ENCODE measurements at regions not wholly inside any gene's neighbourhood (a gene's known extent, or its start where the extent isn't known, plus 50 kb on each side); places are given as distances from the start of the nearest gene placed in this dataset.
"Not testable (repeated sequence)": the region's sequence is repeated elsewhere in the genome, so short reads cannot be mapped to it uniquely, and the experiment has no call there.

DNA sequence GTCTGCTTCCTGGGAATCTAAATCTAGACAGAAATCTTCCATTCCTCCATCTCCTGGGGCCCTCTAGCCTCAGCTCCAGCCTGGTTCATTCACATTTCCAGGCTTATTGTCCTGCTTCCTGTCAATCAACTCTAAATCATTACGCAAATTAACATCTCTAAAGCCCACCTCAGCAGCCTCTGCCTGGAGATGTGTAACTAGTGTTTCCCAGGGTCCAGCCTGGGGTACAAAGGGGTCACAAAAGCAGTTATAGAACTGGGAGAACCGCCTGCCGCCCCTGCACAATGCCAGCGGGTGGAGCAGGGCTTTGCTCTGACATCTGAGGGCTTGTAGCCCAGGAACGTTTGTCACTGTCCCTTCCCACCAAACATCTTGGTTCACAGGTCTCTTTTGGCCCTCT is 373.5 kb downstream of the RRAGC start:
- no peak for DNase-seq (ENCODE audit: low read depth)
- H3K4me3 ChIP-seq (ENCODE audit: low read length), result no peak overlapping the region
- no peak for TF ChIP-seq CTCF (IDR thresholded peaks at IDR 0.05; ENCODE audit: insufficient read depth, low read depth, low read length, missing control alignments)

DNA sequence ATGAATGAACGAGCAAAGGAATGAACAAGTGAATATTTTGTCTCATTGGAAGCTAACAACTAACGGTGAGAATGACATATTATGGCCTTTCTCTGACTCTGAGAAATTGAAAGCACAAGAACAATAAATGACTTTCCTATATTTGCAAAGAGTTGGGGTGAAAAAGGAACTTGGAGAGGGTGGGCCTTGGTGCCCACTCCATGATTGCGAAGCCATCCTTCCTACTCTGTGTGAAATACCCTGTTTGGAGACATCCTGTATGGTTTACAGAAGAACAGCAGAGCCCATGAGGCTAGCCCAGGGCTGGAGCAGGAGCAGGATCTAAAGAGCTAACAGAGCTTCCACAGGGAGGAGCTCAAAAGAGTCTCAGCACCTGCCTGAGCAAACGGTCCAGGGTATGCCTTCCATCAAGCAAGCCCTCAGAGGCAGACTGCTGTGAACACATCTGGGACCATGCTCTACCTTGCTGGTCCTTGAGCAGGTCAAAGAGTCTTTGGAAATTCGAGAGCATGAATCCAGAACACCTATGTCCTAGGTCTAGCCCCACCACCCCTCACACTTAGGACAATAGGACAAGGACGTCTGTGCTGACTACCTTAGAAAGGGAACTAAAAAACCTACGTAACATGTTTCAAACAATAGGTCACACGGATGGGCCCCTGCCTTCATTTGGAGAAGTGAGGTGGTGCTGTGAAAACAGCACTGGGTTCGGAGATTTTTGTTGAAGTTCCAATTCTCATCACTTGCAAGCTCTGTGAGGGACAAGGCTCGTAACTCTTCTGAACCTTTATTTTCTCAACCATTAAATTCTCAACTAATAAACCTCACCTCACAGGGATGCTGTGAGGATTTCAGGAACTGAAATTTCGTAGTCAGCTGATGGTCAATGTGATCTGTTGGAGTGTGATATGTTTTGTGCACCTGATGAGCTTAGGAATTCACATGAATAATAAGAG is 377.4 kb downstream of the RRAGC start:
- H3K4me3 ChIP-seq (ENCODE audit: low read length), result no peak overlapping the region
- DNase-seq (ENCODE audit: low read depth), result no peak
- no peak for TF ChIP-seq CTCF (IDR thresholded peaks at IDR 0.05; ENCODE audit: insufficient read depth, low read depth, low read length, missing control alignments)

- not testable (repeated sequence) for H3K4me3 ChIP-seq (ENCODE audit: low read length); DNase-seq (ENCODE audit: low read depth)
Observed at GRCh38 chr1:38479662-38480061, 379.9 kb downstream of the RRAGC start.

DNA sequence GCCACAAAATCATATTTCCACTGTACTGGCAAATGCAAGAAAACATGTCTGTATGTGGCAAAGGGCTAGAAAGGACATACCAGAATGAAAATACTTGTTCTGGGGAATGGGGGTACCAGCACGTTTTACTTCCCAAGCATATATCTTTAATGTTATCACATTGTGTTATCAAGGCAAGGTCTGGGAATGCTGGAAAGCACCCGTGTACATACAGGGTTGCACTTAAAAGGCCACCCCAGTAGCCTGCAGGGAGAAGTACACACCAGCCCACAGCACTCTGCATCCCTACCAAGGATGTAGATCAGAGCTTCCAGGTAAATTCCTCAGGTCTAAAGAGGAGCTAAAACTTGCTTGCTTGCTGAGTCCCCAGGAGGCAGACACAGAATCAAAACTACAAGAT is 381.8 kb downstream of the RRAGC start:
- DNase-seq (ENCODE audit: low read depth), result no peak
- TF ChIP-seq CTCF (IDR thresholded peaks at IDR 0.05; ENCODE audit: insufficient read depth, low read depth, low read length, missing control alignments), result no peak
- no peak overlapping the region for H3K4me3 ChIP-seq (ENCODE audit: low read length)

DNA sequence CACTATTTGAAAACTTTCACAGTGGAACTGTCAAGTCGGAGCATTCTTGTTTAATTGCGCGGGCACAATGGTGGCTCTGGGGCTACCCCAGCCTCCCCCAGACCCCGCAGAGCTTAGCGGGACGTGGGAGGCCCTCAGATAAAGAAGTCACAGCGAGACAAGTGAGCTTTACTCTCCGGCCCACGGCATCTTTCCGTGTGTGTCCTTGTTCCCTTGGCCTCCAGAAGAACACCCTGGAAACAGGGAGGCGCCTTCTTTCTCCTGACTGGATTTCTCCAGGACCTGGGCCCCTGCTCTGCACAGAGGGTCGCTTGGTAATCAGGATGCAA is 382.8 kb downstream of the RRAGC start:
- TF ChIP-seq CTCF (IDR thresholded peaks at IDR 0.05; ENCODE audit: insufficient read depth, low read depth, low read length, missing control alignments), result no peak
- DNase-seq (ENCODE audit: low read depth), result no peak
- H3K4me3 ChIP-seq (ENCODE audit: low read length), result no peak overlapping the region

DNA sequence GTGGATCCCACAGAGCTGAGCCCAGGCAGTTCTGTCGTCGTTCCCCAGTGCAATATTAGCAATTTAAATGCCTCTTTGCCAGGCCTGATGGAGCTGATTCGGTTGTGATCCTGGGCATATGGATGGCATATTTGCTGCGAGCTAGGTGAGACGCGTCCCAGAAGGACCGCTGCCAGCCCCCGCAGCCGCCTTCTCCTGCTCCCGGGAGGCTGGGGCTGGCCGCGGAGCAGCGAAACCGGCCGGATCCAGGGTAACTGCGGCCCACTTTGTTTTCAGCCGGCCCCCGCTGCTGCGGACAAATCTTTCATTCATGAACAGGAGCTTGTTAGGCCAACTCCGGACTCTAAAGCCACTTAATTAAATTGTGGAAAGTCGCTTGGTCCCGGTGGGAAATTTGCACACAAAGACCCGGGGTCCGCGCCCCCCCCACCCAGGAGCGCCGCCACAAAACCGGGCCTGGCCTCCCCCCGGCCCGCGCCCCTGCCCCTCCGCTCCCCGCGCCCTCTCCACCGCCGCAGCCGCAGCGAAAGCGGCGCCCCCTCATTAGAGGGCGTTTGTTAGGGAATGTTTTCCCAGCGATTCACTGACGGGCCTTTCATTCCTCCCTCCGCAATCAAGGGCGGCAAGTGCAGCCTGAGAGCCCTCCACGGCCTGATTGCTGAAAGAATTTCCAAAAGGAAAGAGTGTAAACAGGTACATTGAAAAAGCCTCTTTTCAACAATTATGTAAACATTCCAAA is 383.3 kb downstream of the RRAGC start:
- DNase-seq (ENCODE audit: low read depth), result no peak
- no peak for TF ChIP-seq CTCF (IDR thresholded peaks at IDR 0.05; ENCODE audit: insufficient read depth, low read depth, low read length, missing control alignments)
- no peak overlapping the region for H3K4me3 ChIP-seq (ENCODE audit: low read length)

DNA sequence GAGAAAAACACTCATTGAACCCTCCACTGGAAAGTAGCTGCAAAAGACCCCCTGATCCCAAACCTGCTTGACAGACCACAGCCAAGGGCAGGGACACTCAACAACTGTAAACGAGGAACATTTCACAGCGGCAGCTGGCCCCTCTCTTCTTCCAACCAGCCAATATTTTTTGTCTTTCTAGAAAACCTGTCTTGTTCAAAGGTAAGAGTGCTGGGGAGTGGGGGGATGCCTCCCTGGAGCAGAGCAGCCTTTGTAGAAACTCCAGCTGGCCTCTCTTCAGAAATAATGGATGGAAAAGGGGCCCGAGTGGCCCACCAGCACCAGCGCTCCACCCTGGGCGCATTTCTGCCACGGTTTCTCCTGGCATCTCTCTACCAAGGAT is 384.0 kb downstream of the RRAGC start:
- no peak for TF ChIP-seq CTCF (IDR thresholded peaks at IDR 0.05; ENCODE audit: insufficient read depth, low read depth, low read length, missing control alignments)
- DNase-seq (ENCODE audit: low read depth), result no peak
- H3K4me3 ChIP-seq (ENCODE audit: low read length), result no peak overlapping the region

All from epithelial cell of esophagus (primary cell).